Fibroblast of pulmonary artery (primary cell): ENCODE measurements at regions not wholly inside any gene's neighbourhood (a gene's known extent, or its start where the extent isn't known, plus 50 kb on each side); places are given as distances from the start of the nearest gene placed in this dataset.

Source experiments
- DNase-seq: peaks from one replicate; pipeline ENCODE4 v3.0.0-alpha.2; 2010; ENCODE audit warnings: low read depth
- H3K4me3 ChIP-seq: replicated peaks from 2 replicates; pipeline ENCODE4 v1.5.1; 2011; ENCODE audit warnings: low read depth, mild to moderate bottlenecking, control low read depth, low read length, moderate library complexity
- TF ChIP-seq, protein P1 (sequence below): IDR thresholded peaks from 2 replicates; pipeline ENCODE4 v1.5.1; 2011; ENCODE audit warnings: mild to moderate bottlenecking, control low read depth, low read length, inconsistent platforms; ENCODE audit errors: missing control alignments

- DNase-seq: no peak
- TF ChIP-seq, protein P1, sequence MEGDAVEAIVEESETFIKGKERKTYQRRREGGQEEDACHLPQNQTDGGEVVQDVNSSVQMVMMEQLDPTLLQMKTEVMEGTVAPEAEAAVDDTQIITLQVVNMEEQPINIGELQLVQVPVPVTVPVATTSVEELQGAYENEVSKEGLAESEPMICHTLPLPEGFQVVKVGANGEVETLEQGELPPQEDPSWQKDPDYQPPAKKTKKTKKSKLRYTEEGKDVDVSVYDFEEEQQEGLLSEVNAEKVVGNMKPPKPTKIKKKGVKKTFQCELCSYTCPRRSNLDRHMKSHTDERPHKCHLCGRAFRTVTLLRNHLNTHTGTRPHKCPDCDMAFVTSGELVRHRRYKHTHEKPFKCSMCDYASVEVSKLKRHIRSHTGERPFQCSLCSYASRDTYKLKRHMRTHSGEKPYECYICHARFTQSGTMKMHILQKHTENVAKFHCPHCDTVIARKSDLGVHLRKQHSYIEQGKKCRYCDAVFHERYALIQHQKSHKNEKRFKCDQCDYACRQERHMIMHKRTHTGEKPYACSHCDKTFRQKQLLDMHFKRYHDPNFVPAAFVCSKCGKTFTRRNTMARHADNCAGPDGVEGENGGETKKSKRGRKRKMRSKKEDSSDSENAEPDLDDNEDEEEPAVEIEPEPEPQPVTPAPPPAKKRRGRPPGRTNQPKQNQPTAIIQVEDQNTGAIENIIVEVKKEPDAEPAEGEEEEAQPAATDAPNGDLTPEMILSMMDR: no peak
- no peak overlapping the region for H3K4me3 ChIP-seq
Observed at GRCh38 chr18:65423776-65424175, 327.0 kb upstream of the CDH7 start.

- no peak overlapping the region for H3K4me3 ChIP-seq
- DNase-seq: no peak
- TF ChIP-seq, protein P1: no peak
Observed at GRCh38 chr18:65422544-65423136, 328.2 kb upstream of the CDH7 start.

GRCh38 chr18:65415098-65415497 is 335.7 kb upstream of the CDH7 start:
- TF ChIP-seq, protein P1: no peak
- H3K4me3 ChIP-seq: no peak overlapping the region
- no peak for DNase-seq

GRCh38 chr18:65414501-65414900 is 336.3 kb upstream of the CDH7 start:
- H3K4me3 ChIP-seq: no peak overlapping the region
- TF ChIP-seq, protein P1: no peak
- no peak for DNase-seq

- H3K4me3 ChIP-seq: no peak overlapping the region
- DNase-seq: no peak
- TF ChIP-seq, protein P1: no peak
Observed at GRCh38 chr18:65411061-65411460, 339.8 kb upstream of the CDH7 start.

GRCh38 chr18:65409261-65409660 is 341.6 kb upstream of the CDH7 start:
- TF ChIP-seq, protein P1: no peak
- no peak overlapping the region for H3K4me3 ChIP-seq
- no peak for DNase-seq

DNA sequence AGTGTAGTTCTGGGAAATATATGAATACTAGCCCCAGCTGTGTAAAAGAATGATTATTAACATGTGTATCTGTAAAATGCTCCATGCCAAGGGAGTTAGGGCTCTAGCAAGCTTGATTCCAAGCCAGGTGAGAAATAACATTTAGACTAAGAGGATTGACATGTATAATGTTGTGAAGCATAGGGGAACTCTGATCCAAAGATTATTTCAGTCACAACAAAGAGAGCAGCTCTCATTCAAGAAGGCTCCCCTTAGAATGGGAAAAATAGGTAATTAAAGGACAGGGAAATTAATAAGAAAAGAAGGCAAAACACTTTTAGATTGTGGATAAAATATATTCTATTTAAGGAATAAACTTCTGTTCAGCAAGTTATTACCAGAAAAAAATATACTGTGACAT is 347.3 kb upstream of the CDH7 start:
- no peak for DNase-seq
- H3K4me3 ChIP-seq: no peak overlapping the region
- TF ChIP-seq, protein P1: no peak
